HFFc6 (cell line): ENCODE measurements at regions not wholly inside any gene's neighbourhood (a gene's known extent, or its start where the extent isn't known, plus 50 kb on each side); places are given as distances from the start of the nearest gene placed in this dataset.

Experiments used
- DNase-seq: peaks from one replicate; pipeline ENCODE4 v3.0.0-alpha.2; 2018
- H3K27ac Mint-ChIP-seq: 2 replicates; pipeline ENCODE4 v1.8.0; 2020; ENCODE audit warnings: mild to moderate bottlenecking, mixed read lengths
- H3K27me3 Mint-ChIP-seq: 2 replicates; pipeline ENCODE4 v1.8.0; 2021; ENCODE audit warnings: mild to moderate bottlenecking, moderate library complexity, mixed read lengths; ENCODE audit not compliant: insufficient read depth
- H3K36me3 Mint-ChIP-seq: 2 replicates; pipeline ENCODE4 v1.8.0; 2021; ENCODE audit warnings: low read depth, mixed read lengths
- H3K4me1 Mint-ChIP-seq: 2 replicates; pipeline ENCODE4 v1.8.0; 2020; ENCODE audit warnings: low read depth, mixed read lengths
- H3K4me3 Mint-ChIP-seq: 2 replicates; pipeline ENCODE4 v1.8.0; 2020; ENCODE audit warnings: mild to moderate bottlenecking, moderate library complexity, mixed read lengths
- H3K9me3 Mint-ChIP-seq: 2 replicates; pipeline ENCODE4 v1.8.0; 2020; ENCODE audit warnings: mild to moderate bottlenecking, mixed read lengths
- TF ChIP-seq, protein P1 (sequence below): fragments of 200-600 bp; sonication (generic); IDR thresholded peaks from 2 replicates; pipeline ENCODE4 v1.5.0; 2021; ENCODE audit warnings: antibody characterized with exemption, mild to moderate bottlenecking

DNA sequence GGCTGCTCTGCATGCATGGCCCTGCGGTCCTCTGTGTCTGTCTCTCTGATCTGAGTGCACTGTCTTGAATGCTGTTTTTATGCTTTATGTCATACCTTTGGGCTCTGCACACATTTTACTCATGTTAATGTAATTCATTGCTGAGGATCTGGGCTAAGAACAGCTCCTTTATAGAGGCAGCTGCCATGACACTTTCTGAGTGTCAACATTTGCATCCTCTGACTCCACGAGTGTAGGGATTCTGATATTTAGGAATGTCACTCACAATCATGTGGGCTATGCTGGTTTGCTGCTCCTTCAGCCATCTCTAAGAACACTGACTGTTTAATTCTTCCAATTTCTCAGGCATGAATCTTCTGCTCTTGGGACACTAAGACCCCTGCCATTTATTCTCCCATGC is 192.2 kb upstream of the CPEB2 start:
- no peak overlapping the region for H3K4me3 Mint-ChIP-seq
- TF ChIP-seq, protein P1, sequence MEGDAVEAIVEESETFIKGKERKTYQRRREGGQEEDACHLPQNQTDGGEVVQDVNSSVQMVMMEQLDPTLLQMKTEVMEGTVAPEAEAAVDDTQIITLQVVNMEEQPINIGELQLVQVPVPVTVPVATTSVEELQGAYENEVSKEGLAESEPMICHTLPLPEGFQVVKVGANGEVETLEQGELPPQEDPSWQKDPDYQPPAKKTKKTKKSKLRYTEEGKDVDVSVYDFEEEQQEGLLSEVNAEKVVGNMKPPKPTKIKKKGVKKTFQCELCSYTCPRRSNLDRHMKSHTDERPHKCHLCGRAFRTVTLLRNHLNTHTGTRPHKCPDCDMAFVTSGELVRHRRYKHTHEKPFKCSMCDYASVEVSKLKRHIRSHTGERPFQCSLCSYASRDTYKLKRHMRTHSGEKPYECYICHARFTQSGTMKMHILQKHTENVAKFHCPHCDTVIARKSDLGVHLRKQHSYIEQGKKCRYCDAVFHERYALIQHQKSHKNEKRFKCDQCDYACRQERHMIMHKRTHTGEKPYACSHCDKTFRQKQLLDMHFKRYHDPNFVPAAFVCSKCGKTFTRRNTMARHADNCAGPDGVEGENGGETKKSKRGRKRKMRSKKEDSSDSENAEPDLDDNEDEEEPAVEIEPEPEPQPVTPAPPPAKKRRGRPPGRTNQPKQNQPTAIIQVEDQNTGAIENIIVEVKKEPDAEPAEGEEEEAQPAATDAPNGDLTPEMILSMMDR = no peak
- H3K27ac Mint-ChIP-seq = no peak overlapping the region
- H3K9me3 Mint-ChIP-seq = peaks cover 5% of the 10 kb centered on the region
- no peaks in the 10 kb centered on the region for H3K4me1 Mint-ChIP-seq
- no peak for DNase-seq
- no peaks in the 10 kb centered on the region for H3K36me3 Mint-ChIP-seq
- H3K27me3 Mint-ChIP-seq = no peaks in the 10 kb centered on the region

- no peaks in the 10 kb centered on the region for H3K36me3 Mint-ChIP-seq
- no peak overlapping the region for H3K4me3 Mint-ChIP-seq
- no peaks in the 10 kb centered on the region for H3K27me3 Mint-ChIP-seq
- no peak for DNase-seq
- TF ChIP-seq, protein P1 = no peak
- peaks cover 5% of the 10 kb centered on the region for H3K9me3 Mint-ChIP-seq
- no peaks in the 10 kb centered on the region for H3K4me1 Mint-ChIP-seq
- H3K27ac Mint-ChIP-seq = no peak overlapping the region
Observed at GRCh38 chr4:14810568-14810967, 191.7 kb upstream of the CPEB2 start.

- H3K4me3 Mint-ChIP-seq = no peak overlapping the region
Observed at GRCh38 chr4:14812101-14812500, 190.2 kb upstream of the CPEB2 start.

DNA sequence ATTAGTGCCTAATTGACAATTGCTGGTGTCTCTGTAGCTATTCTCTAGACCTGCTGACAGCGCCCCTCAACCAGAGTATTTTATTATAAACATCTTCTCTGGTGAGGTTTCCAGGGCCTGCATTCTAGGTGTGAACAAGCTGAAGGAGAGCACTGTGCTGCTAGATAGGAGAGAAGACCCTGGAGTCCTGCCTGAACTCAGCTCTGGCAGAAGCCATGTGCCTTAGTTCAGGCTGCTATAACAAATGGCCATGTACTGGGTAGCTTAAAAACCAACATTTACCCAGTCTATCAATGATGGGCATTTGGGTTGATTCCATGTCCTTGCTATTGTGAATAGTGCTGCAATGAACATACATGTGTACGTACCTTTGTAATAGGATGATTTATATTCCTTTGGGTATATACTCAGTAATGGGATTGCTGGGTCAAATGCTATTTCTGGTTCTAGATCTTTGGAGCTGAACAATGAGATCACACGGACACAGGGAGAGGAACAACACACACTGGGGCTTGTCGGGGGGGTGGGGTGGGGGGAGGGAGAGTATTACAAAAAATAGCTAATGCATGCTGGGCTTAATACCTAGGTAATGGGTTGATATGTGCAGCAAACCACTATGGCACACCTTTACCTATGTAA is 185.5 kb upstream of the CPEB2 start:
- no peaks in the 10 kb centered on the region for H3K36me3 Mint-ChIP-seq
- H3K4me3 Mint-ChIP-seq = no peak overlapping the region
- TF ChIP-seq, protein P1 = no peak
- peaks cover 8% of the 10 kb centered on the region for H3K9me3 Mint-ChIP-seq
- no peaks in the 10 kb centered on the region for H3K4me1 Mint-ChIP-seq
- no peak overlapping the region for H3K27ac Mint-ChIP-seq
- DNase-seq = no peak
- no peaks in the 10 kb centered on the region for H3K27me3 Mint-ChIP-seq

More at GRCh38 chr4:14812101-14812500, 190.2 kb upstream of the CPEB2 start:
- H3K4me1 Mint-ChIP-seq = no peaks in the 10 kb centered on the region
- TF ChIP-seq, protein P1 = no peak
- no peak for DNase-seq
- H3K27ac Mint-ChIP-seq = no peak overlapping the region
- H3K27me3 Mint-ChIP-seq = no peaks in the 10 kb centered on the region
- H3K9me3 Mint-ChIP-seq = peaks cover 5% of the 10 kb centered on the region
- H3K36me3 Mint-ChIP-seq = no peaks in the 10 kb centered on the region

DNA sequence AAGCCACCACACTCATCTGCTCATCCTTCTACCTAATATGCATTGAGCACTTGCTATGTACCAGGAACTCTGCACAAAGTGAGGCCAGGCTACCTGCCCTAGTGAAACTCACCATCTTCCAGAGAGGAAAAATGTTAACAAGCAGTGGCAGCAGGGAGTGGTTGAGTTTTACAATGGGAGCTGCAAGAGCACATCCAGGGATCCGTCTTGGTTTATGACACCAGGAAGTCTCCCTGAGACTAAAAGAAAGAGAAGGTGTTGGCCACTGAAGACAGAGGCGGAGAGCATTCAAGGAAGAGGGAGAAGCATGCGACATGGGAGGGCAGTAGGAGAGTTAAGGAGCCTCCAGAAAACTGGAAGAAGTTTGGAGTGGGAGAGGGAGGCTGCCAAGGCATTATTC is 178.1 kb upstream of the CPEB2 start:
- peaks cover 2% of the 10 kb centered on the region; the same call in 1 of the 2 replicates for H3K27me3 Mint-ChIP-seq
- no peak overlapping the region for H3K4me3 Mint-ChIP-seq
- peaks cover 13% of the 10 kb centered on the region; the same call in 1 of the 2 replicates for H3K9me3 Mint-ChIP-seq
- no peak for DNase-seq
- TF ChIP-seq, protein P1 = no peak
- no peak overlapping the region for H3K27ac Mint-ChIP-seq
- no peaks in the 10 kb centered on the region for H3K36me3 Mint-ChIP-seq
- no peaks in the 10 kb centered on the region for H3K4me1 Mint-ChIP-seq
